Lung microvascular endothelial cell (primary cell): ENCODE measurements at regions not wholly inside any gene's neighbourhood (a gene's known extent, or its start where the extent isn't known, plus 50 kb on each side); places are given as distances from the start of the nearest gene placed in this dataset.

Experiments used
- DNase-seq, 2 donors: peaks; one replicate each; pipeline versions ENCODE4 v3.0.0 to v3.0.0-alpha.2; 2010; ENCODE audit warnings: low read depth in 2 of 2

- no peak for DNase-seq
Measured at GRCh38 chrX:142149919-142150318, 55.2 kb downstream of the MAGEC2 start.

- no peak for DNase-seq
Measured at GRCh38 chrX:142134533-142134932, 70.6 kb downstream of the MAGEC2 start.

DNA sequence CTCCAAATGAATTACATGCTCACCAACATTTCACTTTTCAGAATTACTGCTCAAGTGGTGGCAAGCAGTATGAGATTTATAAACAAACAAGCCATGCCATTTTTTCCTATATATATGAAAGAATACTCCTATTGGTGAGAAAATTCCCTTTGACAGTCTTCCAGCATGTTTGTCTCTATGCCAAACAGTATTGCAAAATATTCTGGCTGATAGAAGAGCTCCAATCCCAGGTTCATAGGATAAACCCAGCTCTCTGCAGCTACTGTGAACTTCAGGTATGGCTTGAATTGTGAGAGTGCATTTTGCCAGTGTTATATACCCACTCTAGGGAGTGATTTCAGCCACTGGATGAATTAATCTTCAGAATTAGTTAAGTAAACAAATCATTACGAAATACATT, 108.8 kb downstream of the MAGEC2 start:
- no peak for DNase-seq

DNA sequence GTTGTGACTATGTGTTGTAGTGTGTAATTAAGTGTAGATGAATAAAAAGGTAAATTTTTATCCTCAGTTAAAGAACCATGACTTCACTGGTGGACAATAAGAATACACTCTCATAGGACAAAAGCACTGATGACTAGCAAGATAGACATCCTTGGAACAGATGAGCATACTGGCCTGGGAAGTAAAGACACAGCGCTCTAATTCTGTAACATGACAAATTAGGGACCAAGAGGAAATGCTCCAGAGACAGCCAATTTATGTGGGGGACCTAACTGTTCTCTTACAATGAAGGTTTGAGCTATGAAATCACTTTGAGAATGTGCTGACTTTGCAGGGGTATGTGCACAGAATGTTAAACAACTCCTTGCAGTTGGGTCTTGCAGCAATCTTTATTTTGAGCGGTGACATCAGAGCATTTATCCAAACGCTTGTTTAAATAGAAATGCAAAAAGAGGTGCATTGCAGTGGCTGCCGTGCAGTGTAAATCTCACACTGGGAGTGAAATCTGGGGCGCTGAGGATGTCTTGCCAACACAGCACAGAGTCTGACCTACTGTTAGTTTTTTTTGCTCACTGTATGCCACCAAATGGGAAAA, 109.3 kb downstream of the MAGEC2 start:
- no peak for DNase-seq

DNA sequence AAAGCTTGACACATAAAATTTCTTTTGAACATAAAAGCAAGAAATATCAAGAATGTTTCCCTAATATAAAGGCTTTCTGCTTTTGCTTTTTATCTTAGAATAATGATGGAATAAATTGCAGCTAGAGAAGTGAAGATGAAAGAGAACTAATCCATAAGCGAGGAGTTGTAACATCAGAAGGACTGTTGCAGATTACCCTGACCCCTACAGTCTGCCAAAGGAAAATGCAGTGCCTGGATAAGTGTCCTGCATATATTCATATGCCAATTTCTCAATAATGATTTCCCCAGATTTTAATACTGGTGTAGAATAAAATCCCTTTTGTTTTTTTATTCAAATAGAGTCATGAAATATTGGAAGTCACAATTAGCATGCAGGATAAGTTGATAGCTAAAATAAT, 115.9 kb downstream of the MAGEC2 start:
- peak in 1 of 2 donors; percentile 20 for DNase-seq

DNA sequence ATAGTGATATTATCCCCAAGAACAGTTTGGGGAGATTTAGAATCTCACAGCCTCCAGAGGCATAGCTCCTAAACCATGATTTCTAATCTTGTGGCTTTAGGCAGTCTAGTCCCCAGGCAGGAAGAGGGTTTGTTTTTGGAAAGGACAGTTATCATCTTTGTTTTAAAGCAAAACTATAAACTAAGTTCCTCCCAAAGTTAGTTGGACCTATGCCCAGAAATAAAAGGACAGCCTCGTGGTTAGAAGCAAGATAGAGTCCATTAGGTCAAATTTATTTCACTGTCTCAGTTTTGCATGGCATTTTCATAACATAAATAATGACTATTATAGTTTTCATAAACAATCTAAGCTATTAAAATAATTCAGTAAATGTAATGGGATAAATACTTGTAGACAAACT, 120.5 kb downstream of the MAGEC2 start:
- no peak for DNase-seq

DNA sequence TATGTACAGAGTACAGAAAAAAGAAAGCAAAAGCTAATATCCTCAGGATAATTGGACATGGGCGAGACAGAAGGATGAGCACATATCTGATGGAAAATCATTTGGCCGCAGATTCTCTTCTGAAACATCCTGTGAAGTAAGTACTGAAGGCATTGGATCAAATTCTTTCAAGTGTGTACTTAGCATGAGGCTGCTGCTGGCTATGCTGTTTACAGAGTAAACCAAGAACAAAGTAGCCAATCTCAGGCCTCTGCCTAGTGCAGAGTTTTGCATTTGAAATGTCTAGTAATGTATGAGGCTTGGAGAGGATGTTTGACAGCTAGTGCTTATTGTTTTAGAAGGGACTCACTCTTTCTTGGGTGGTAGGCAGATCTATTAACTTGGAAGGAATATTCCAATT, 128.5 kb downstream of the MAGEC2 start:
- no peak for DNase-seq

DNA sequence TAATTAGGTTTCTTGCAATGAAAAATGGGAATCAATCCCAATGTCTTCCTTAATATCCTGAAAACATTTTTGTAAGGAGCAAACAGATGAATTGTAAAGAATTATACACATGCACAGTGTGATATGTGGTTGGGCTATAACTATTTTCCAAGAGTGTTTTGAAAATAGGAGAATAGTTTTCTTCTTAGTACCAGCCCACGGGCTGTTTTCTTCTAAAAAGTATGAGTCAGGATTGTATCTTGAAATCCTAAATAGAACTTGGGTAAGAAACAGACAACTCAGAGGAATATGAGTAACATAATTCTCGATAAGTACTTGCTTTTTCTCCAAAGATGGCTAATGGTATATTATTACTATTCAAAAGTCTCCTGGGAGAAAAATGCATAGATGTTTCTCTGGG, 136.7 kb downstream of the MAGEC2 start:
- DNase-seq, result no peak

- no peak for DNase-seq
Measured at GRCh38 chrX:142060191-142060590, 144.9 kb downstream of the MAGEC2 start.

DNA sequence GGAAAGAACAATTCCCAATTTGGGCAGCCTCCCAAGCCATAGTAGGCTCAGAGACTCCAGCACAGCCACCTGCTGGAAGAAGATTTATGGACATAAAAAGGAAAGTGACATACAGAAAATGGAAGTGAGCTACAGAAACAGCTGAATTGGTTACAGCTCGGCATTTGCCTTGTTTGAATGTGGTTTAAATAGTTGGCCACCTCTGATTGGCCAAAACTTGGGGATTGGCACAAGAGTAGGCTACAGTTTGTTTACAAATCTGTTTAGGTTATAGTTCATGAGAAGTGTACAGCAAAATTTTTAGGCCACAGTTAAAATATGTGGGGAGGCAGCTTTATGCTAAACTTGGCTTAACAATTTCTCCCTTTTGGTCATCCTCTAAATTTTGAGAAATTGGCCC, 150.4 kb downstream of the MAGEC1 start:
- no peak for DNase-seq

DNA sequence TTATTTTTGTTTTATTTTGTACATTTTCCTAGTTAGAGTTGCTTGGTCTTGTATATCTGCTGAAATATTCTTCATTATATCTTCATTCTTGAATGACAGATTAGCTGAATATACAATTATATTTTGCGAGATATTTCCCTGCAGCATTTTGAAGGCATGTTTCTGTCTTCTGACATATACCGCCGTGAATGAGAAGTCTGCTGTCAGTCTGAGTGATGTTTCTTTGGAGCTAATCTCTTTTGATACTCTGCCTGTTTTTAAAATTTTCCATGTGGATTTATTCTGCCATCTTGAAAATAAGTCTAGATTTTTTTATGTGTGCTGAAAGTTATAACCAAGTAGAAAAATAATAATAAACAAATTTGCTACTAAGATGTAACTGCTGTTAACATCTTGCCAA, 148.5 kb downstream of the MAGEC1 start:
- no peak for DNase-seq

GRCh38 chrX:142043196-142043595, 139.5 kb downstream of the MAGEC1 start:
- no peak for DNase-seq

- no peak for DNase-seq
Measured at GRCh38 chrX:142040906-142041305, 137.2 kb downstream of the MAGEC1 start.

DNA sequence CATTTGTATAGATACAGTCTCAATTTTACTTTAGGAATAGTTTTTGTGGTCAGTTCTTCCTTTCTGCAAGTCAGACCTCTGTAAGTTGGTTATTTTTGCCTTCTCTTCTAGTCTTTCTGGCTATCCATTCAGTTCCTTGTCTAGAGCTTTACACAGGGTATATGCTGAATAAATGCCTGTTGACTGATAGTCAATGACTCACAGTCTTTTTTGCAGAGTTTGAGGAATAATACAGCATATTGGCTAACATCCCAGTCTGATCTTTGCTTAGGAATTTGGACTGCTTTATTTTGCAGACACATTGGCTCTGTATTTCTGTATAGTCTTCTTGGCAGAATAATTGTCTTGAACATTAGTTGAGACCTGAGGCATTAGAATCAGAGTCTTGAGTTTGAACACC, 132.4 kb downstream of the MAGEC1 start:
- DNase-seq, result no peak

DNA sequence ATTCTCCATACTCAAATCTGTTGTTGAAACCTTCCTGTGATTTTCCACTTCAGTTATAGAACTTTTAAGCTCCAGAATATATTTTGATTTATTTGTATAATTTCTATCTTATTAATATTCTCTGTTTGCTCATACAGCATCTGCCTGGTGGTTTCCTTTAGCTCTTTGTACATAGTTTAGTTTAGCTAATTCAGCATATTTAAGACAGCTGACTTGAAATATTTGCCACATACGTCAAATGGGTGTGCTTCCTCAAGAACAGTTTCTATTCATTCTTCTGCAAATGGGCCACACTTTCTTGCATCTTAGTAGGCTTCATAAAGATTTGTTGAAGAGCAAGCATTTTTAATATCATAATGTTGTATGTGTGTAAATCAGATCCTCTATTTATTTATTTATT, 101.8 kb downstream of the MAGEC1 start:
- no peak for DNase-seq

DNA sequence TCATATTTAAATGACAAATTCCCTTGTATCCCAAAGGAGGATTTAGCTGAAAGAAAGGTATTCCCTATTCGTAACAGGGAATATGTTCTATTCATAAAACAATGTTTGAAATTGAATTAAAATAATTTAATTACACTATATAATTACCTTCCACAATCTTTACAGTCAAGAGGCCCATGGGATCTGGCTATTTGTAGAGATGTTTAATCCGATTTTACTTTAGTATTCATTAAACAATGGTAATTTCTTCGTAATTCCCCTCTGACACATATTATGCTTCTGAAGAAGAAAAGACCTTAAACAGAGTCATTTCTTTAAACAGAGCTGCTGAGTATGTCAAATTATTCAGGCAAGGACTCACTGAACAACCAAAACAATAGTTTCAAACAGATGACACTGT, 98.8 kb downstream of the MAGEC1 start:
- DNase-seq, result no peak

GRCh38 chrX:142001934-142002333, 98.2 kb downstream of the MAGEC1 start:
- DNase-seq, result no peak

- no peak for DNase-seq
Measured at GRCh38 chrX:141989815-141990214, 86.1 kb downstream of the MAGEC1 start.

DNA sequence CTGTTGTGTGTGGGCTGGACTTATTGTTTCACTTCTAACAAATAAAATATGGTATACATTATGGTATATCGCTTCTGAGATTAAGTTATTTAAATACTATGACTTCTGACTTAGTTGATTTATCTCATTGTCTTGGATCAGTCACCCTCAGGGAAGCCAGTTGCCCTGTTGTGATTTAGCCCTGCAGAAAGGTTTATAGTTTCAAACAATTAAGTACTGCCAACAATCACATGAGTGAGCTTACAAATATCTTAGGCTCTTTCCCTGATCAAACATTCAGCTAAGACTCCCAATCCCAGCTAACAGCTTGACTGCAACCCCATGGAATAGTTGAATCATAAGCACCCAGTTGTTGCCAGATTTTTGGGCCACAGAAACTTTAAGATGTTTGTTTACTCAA, 85.4 kb downstream of the MAGEC1 start:
- no peak for DNase-seq

GRCh38 chrX:141982296-141982695, 78.6 kb downstream of the MAGEC1 start:
- no peak for DNase-seq

GRCh38 chrX:141975839-141976238, 72.1 kb downstream of the MAGEC1 start:
- DNase-seq, result no peak

DNA sequence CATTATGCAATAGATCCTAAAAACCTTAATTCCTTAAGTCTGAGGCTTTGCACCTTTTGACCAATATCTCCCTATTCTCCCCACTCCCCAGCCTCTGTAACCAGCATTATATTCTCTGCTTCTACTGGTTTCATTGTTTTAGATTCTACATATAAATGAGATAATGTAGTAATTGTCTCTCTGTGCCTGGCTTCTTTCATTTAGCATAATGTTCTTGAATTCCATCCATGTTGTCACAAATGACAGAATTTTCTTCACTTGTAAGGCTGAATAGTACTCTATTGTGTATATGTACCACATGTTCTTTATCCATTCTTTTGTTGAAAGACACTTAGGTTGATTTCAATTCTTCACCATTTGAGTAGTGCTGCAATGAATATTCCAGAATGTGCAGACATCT, 66.0 kb downstream of the MAGEC1 start:
- DNase-seq, result no peak

- DNase-seq, result no peak
Measured at GRCh38 chrX:141960578-141960977, 56.9 kb downstream of the MAGEC1 start.
